ENCODE measurements at regions not wholly inside any gene's neighbourhood (a gene's known extent, or its start where the extent isn't known, plus 50 kb on each side); places are given as distances from the start of the nearest gene placed in this dataset.

- TF ChIP-seq CTCF (IDR thresholded peaks at IDR 0.05; ENCODE audit: low read depth, low read length) = no peak
- no peaks in the 10 kb centered on the region for H3K36me3 ChIP-seq
- no peak for DNase-seq (ENCODE audit: low read depth in 1 of 2, low spot score in 1 of 2)
- peaks cover 5% of the 10 kb centered on the region for H3K27me3 ChIP-seq
- no peaks in the 10 kb centered on the region for H3K9me3 ChIP-seq (ENCODE audit: low read depth)
- no peak overlapping the region for H3K4me3 ChIP-seq
- H3K4me1 ChIP-seq (ENCODE audit: low read depth) = no peaks in the 10 kb centered on the region
- H3K27ac ChIP-seq = no peak overlapping the region
Measured at GRCh38 chr10:8588135-8588534, 533.6 kb downstream of the GATA3 start.

- TF ChIP-seq CTCF (IDR thresholded peaks at IDR 0.05; ENCODE audit: low read depth, low read length) = no peak
Measured at GRCh38 chr10:8590518-8590917, 536.0 kb downstream of the GATA3 start.

DNA sequence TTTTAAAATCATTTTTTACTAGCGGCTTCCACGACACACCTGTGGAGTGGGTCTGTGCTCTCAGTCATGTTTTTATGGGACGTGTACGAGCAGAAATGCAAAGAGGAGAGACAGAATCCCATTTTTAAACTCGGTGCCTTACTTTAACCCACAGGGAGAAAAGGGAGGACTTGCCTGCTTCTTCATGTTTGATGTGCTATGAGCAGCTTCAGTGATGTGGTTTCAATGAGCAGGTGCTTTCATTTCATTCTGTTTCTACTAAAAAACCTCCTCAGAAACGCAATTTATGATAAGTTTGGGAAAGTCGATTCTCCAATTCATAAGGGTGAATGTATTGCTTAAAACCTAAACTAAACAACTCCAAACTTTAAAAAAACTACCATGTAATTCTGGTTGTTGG, 537.2 kb downstream of the GATA3 start:
- H3K9me3 ChIP-seq (ENCODE audit: low read depth) = no peaks in the 10 kb centered on the region
- DNase-seq (ENCODE audit: low read depth in 1 of 2, low spot score in 1 of 2) = no peak
- H3K4me1 ChIP-seq (ENCODE audit: low read depth) = no peaks in the 10 kb centered on the region
- no peak for TF ChIP-seq CTCF (IDR thresholded peaks at IDR 0.05; ENCODE audit: low read depth, low read length)
- H3K4me3 ChIP-seq = no peak overlapping the region
- no peak overlapping the region for H3K27ac ChIP-seq
- peaks cover 5% of the 10 kb centered on the region for H3K27me3 ChIP-seq
- H3K36me3 ChIP-seq = no peaks in the 10 kb centered on the region

More at GRCh38 chr10:8590518-8590917, 536.0 kb downstream of the GATA3 start:
- Histone ChIP-seq H3K4me3 (no peak overlapping the region), H3K27ac (no peak overlapping the region), H3K27me3 (peaks cover 5% of the 10 kb centered on the region), H3K36me3 (no peaks in the 10 kb centered on the region), H3K9me3 (ENCODE audit: low read depth) (no peaks in the 10 kb centered on the region), H3K4me1 (ENCODE audit: low read depth) (no peaks in the 10 kb centered on the region)
- DNase-seq (ENCODE audit: low read depth in 1 of 2, low spot score in 1 of 2) = no peak

DNA sequence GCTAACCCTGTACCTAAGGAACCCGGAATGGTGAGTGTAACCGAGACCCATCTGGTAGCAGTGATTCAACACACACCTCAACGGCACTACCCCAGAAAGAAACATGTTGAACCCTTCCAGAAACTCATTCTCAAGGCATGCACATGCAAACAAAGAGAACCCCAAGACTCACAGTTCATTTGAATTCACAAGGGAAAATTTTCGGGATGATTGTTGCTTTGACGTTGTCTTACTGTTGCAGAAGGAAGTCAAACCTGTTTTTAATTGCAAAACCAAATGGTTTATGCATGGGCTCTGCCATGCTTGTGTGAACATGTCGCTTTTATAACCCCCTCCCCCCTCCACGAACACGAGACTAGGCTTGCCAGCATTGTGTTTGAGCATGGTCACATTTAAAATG, 539.7 kb downstream of the GATA3 start:
- no peak for TF ChIP-seq CTCF (IDR thresholded peaks at IDR 0.05; ENCODE audit: low read depth, low read length)
- H3K4me3 ChIP-seq = no peak overlapping the region
- no peak for DNase-seq (ENCODE audit: low read depth in 1 of 2, low spot score in 1 of 2)

DNA sequence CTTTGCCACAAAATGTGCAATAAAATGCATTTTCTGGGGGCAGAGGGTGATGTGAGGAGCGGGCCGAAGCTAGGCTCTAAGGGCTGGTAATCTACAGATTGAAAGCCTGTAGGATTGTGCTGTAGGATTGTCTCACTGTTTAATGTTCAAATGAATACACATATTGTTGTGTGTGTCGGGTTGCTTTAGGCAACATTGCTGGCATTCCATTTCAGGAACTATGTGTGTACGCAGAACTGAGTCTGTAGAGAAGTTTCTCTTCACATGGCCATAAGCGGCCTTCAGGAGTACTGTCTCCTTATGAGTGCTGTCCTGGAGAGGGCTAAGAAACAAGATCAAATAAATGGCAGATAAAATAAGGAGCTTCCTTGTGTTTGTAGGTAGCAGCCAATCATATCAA, 540.2 kb downstream of the GATA3 start:
- Histone ChIP-seq H3K27ac (no peak overlapping the region), H3K9me3 (ENCODE audit: low read depth) (no peaks in the 10 kb centered on the region), H3K27me3 (peaks cover 5% of the 10 kb centered on the region), H3K4me1 (ENCODE audit: low read depth) (no peaks in the 10 kb centered on the region), H3K4me3 (no peak overlapping the region), H3K36me3 (no peaks in the 10 kb centered on the region)
- TF ChIP-seq CTCF (IDR thresholded peaks at IDR 0.05; ENCODE audit: low read depth, low read length) = no peak
- no peak for DNase-seq (ENCODE audit: low read depth in 1 of 2, low spot score in 1 of 2)

More for the DNA sequence above, 539.7 kb downstream of the GATA3 start:
- Histone ChIP-seq H3K4me1 (ENCODE audit: low read depth) (no peaks in the 10 kb centered on the region), H3K27me3 (peaks cover 5% of the 10 kb centered on the region), H3K9me3 (ENCODE audit: low read depth) (no peaks in the 10 kb centered on the region), H3K36me3 (no peaks in the 10 kb centered on the region), H3K27ac (no peak overlapping the region)

DNA sequence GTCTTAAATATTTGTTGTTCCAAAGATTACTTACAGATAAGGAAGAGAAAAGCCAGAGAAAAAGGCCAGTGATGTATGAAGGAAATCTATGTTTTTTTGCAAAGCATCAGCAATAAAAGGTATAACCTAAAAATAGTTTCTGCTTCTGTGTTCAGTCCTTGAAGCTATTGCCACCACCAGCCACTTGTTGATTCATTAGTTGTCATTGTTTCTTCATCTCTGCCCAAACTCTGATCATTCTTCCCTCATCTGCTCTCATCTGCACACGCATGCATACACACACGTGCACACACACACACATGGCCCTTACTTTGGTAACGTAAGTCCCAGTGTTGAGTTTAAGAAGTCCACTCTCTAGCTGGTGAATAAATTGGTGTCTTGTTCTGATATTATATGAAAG, 540.7 kb downstream of the GATA3 start:
- no peaks in the 10 kb centered on the region for H3K4me1 ChIP-seq (ENCODE audit: low read depth)
- H3K27me3 ChIP-seq = peaks cover 5% of the 10 kb centered on the region
- H3K4me3 ChIP-seq = no peak overlapping the region
- H3K27ac ChIP-seq = no peak overlapping the region
- no peaks in the 10 kb centered on the region for H3K9me3 ChIP-seq (ENCODE audit: low read depth)
- no peaks in the 10 kb centered on the region for H3K36me3 ChIP-seq
- TF ChIP-seq CTCF (IDR thresholded peaks at IDR 0.05; ENCODE audit: low read depth, low read length) = no peak
- no peak for DNase-seq (ENCODE audit: low read depth in 1 of 2, low spot score in 1 of 2)
